Glutamatergic neuron (in vitro differentiated cells): ENCODE measurements at regions not wholly inside any gene's neighbourhood (a gene's known extent, or its start where the extent isn't known, plus 50 kb on each side); places are given as distances from the start of the nearest gene placed in this dataset.

Experiments used
- DNase-seq: peaks from one replicate; pipeline ENCODE4 v3.0.0; 2022
- H3K27ac Mint-ChIP-seq: one replicate; pipeline ENCODE4 v1.8.0; 2020; ENCODE audit warnings: mild to moderate bottlenecking, mixed read lengths, inconsistent platforms; ENCODE audit not compliant: unreplicated experiment
- H3K27me3 Mint-ChIP-seq: one replicate; pipeline ENCODE4 v1.8.0; 2020; ENCODE audit warnings: mild to moderate bottlenecking, moderate library complexity, mixed read lengths, inconsistent platforms; ENCODE audit not compliant: unreplicated experiment
- H3K36me3 Mint-ChIP-seq: one replicate; pipeline ENCODE4 v1.8.0; 2020; ENCODE audit warnings: mild to moderate bottlenecking, mixed read lengths, inconsistent platforms; ENCODE audit not compliant: unreplicated experiment
- H3K4me1 Mint-ChIP-seq: one replicate; pipeline ENCODE4 v1.8.0; 2020; ENCODE audit warnings: mild to moderate bottlenecking, low read depth, mixed read lengths, inconsistent platforms; ENCODE audit not compliant: unreplicated experiment
- H3K4me3 Mint-ChIP-seq: one replicate; pipeline ENCODE4 v1.8.0; 2020; ENCODE audit warnings: mild to moderate bottlenecking, mixed read lengths, inconsistent platforms; ENCODE audit not compliant: unreplicated experiment
- H3K9me3 Mint-ChIP-seq: one replicate; pipeline ENCODE4 v1.8.0; 2020; ENCODE audit warnings: mild to moderate bottlenecking, moderate library complexity, mixed read lengths, inconsistent platforms; ENCODE audit not compliant: unreplicated experiment
- CTCF ChIP-seq: fragments of 200-600 bp; sonication (generic); IDR thresholded peaks from one replicate; pipeline ENCODE4 v1.5.0; 2021; ENCODE audit not compliant: partially characterized antibody, unreplicated experiment

DNA sequence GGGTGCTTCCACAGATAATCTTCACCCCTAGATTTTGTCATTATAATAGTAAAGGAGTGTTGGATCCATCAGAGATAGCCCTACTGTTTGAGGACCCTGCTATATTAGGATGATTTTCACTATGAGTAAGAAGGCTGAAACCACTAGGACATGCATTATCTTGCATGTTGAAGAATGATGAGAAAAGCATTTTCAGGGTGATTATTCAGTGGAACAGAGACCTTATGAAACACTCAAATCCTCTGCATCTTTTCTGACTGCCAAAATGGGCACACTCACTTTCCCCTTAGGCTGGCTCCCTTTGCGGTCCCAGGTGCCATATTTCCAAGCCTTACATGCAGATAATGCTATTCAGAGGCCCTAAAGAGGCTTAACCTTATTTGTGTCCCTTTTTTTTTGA is 296.9 kb downstream of the RND3 start:
- Mint-ChIP-seq H3K4me1 (no peaks in the 10 kb centered on the region), H3K4me3 (no peak overlapping the region), H3K27ac (no peak overlapping the region), H3K9me3 (no peaks in the 10 kb centered on the region), H3K27me3 (no peaks in the 10 kb centered on the region), H3K36me3 (peaks cover 5% of the 10 kb centered on the region)
- no peak for TF ChIP-seq CTCF
- DNase-seq: no peak

DNA sequence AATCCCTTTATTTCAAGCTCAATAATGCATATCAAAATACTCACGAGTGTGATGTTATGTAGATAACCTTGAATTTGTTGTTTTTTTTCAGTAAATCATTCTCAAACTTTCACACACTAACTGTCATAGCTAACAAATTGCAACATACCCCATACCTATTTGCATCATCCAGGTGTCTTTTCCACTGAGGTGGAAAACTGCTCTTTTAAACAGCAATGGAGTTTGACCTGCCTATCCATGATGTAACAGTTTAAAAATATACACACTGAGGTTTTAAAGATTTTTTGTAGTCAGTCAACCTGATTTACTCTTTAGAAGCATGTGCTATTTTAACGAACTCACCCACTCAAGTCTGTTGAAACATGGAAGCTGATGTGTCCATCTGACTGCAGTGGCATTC is 298.7 kb downstream of the RND3 start:
- Mint-ChIP-seq H3K4me1 (no peaks in the 10 kb centered on the region), H3K36me3 (peaks cover 5% of the 10 kb centered on the region), H3K27ac (no peak overlapping the region), H3K4me3 (no peak overlapping the region), H3K9me3 (no peaks in the 10 kb centered on the region), H3K27me3 (peaks cover 2% of the 10 kb centered on the region)
- no peak for DNase-seq
- no peak for TF ChIP-seq CTCF

- Mint-ChIP-seq H3K36me3 (peaks cover 5% of the 10 kb centered on the region), H3K4me1 (no peaks in the 10 kb centered on the region), H3K27ac (no peak overlapping the region), H3K4me3 (no peak overlapping the region), H3K9me3 (no peaks in the 10 kb centered on the region), H3K27me3 (peaks cover 2% of the 10 kb centered on the region)
- TF ChIP-seq CTCF: no peak
- DNase-seq: no peak
These were observed 299.3 kb downstream of the RND3 start for GRCh38 chr2:150188177-150188576.

GRCh38 chr2:150182566-150183235 is 304.8 kb downstream of the RND3 start:
- Mint-ChIP-seq H3K36me3 (no peaks in the 10 kb centered on the region), H3K27ac (no peak overlapping the region), H3K4me3 (no peak overlapping the region), H3K27me3 (peaks cover 4% of the 10 kb centered on the region), H3K4me1 (no peaks in the 10 kb centered on the region), H3K9me3 (peaks cover 4% of the 10 kb centered on the region)
- no peak for TF ChIP-seq CTCF
- no peak for DNase-seq

GRCh38 chr2:150178591-150178990 is 308.9 kb downstream of the RND3 start:
- no peak for TF ChIP-seq CTCF
- no peak overlapping the region for H3K27ac Mint-ChIP-seq
- H3K36me3 Mint-ChIP-seq: no peaks in the 10 kb centered on the region
- H3K9me3 Mint-ChIP-seq: peaks cover 4% of the 10 kb centered on the region
- no peak overlapping the region for H3K4me3 Mint-ChIP-seq
- no peak for DNase-seq
- H3K27me3 Mint-ChIP-seq: peaks cover 1% of the 10 kb centered on the region
- no peaks in the 10 kb centered on the region for H3K4me1 Mint-ChIP-seq
